Neural cell (in vitro differentiated cells): ENCODE measurements at regions not wholly inside any gene's neighbourhood (a gene's known extent, or its start where the extent isn't known, plus 50 kb on each side); places are given as distances from the start of the nearest gene placed in this dataset.

ENCODE experiments used
- H2AFZ ChIP-seq: fragments of 200-600, 300-800 bp; sonication (generic), shearing (Covaris generic); 2 replicates; pipeline ENCODE4 v1.6.0; 2014; ENCODE audit warnings: low read depth, mild to moderate bottlenecking, antibody characterized with exemption, low read length, moderate library complexity
- H3F3A ChIP-seq: fragments of 200-600 bp; shearing (Covaris generic); 2 replicates; pipeline ENCODE4 v1.6.1; 2016; ENCODE audit warnings: mild to moderate bottlenecking, moderate library complexity, mixed read lengths, antibody characterized with exemption, low read length; ENCODE audit not compliant: insufficient read depth, poor library complexity, severe bottlenecking
- H3K27ac ChIP-seq: fragments of 200-600, 300-800 bp; sonication (generic), shearing (Covaris generic); 2 replicates; pipeline ENCODE4 v1.5.1; 2014; ENCODE audit warnings: mild to moderate bottlenecking, low read length, moderate library complexity
- H3K27me3 ChIP-seq: fragments of 300-800, 200-600 bp; sonication (generic), shearing (Covaris generic); 2 replicates; pipeline ENCODE4 v1.6.0; 2014; ENCODE audit warnings: mild to moderate bottlenecking, low read depth, low read length, moderate library complexity; ENCODE audit not compliant: insufficient read depth
- H3K36me3 ChIP-seq: fragments of 300-800, 200-600 bp; sonication (generic), shearing (Covaris generic); 2 replicates; pipeline ENCODE4 v1.5.1; 2014; ENCODE audit warnings: mild to moderate bottlenecking, antibody characterized with exemption, low read length, moderate library complexity; ENCODE audit not compliant: insufficient read depth
- H3K4me2 ChIP-seq: fragments of 300-800, 200-600 bp; sonication (generic), shearing (Covaris generic); 2 replicates; pipeline ENCODE4 v1.6.0; 2014; ENCODE audit warnings: mild to moderate bottlenecking, low read length
- H3K4me3 ChIP-seq: fragments of 300-800, 200-600 bp; sonication (generic), shearing (Covaris generic); 2 replicates; pipeline ENCODE4 v1.5.1; 2014; ENCODE audit warnings: mild to moderate bottlenecking, low read length, moderate library complexity
- H3K79me2 ChIP-seq: fragments of 200-600 bp; shearing (Covaris generic); replicated peaks from 2 replicates; pipeline ENCODE4 v1.6.0; 2014; ENCODE audit warnings: mild to moderate bottlenecking, low read length, moderate library complexity; ENCODE audit not compliant: insufficient read depth
- H3K9ac ChIP-seq: fragments of 300-800, 200-600 bp; sonication (generic), shearing (Covaris generic); 2 replicates; pipeline ENCODE4 v1.6.1; 2016; ENCODE audit warnings: mild to moderate bottlenecking, low read length, mixed read lengths
- H3K9me2 ChIP-seq: fragments of 200-600 bp; shearing (Covaris generic); 2 replicates; pipeline ENCODE4 v1.6.1; 2016; ENCODE audit warnings: mild to moderate bottlenecking, low read length, mixed read lengths; ENCODE audit not compliant: insufficient read depth
- H3K9me3 ChIP-seq: fragments of 200-600, 300-800 bp; sonication (generic), shearing (Covaris generic); 2 replicates; pipeline ENCODE4 v1.6.1; 2016; ENCODE audit warnings: mild to moderate bottlenecking, mixed run types, low read length, moderate library complexity, mixed read lengths
- H4K20me1 ChIP-seq: fragments of 200-600 bp; shearing (Covaris generic); 2 replicates; pipeline ENCODE4 v1.6.1; 2016; ENCODE audit warnings: mild to moderate bottlenecking, mixed run types; ENCODE audit not compliant: insufficient read depth
- CTCF ChIP-seq: fragments of 450-650 bp; IDR thresholded peaks from 2 replicates; pipeline ENCODE4 v1.5.1; 2014; ENCODE audit warnings: antibody characterized with exemption, mild to moderate bottlenecking, moderate library complexity; ENCODE audit not compliant: poor library complexity, severe bottlenecking
- EP300 ChIP-seq: fragments of 450-650 bp; conservative IDR thresholded peaks from 2 replicates; pipeline ENCODE4 v1.6.1; 2014; ENCODE audit warnings: antibody characterized with exemption, mild to moderate bottlenecking, moderate library complexity; ENCODE audit not compliant: poor library complexity, severe bottlenecking
- EZH2 ChIP-seq: fragments of 200-600, 300-800 bp; shearing (Covaris generic), sonication (generic); IDR thresholded peaks from 2 replicates; pipeline ENCODE4 v1.6.1; 2014; ENCODE audit warnings: antibody characterized with exemption, low read length, borderline replicate concordance, mild to moderate bottlenecking; ENCODE audit not compliant: insufficient read depth, poor library complexity, severe bottlenecking
- MXI1 ChIP-seq: fragments of 450-650 bp; conservative IDR thresholded peaks from 2 replicates; pipeline ENCODE4 v1.6.1; 2014; ENCODE audit warnings: antibody characterized with exemption, mild to moderate bottlenecking; ENCODE audit not compliant: poor library complexity, severe bottlenecking
- POLR2AphosphoS5 ChIP-seq: IDR thresholded peaks from 2 replicates; pipeline ENCODE4 v1.6.1; 2012
- RAD21 ChIP-seq: fragments of 450-650 bp; conservative IDR thresholded peaks from 2 replicates; pipeline ENCODE4 v1.6.1; 2014; ENCODE audit warnings: antibody characterized with exemption, mild to moderate bottlenecking, moderate library complexity
- REST ChIP-seq: IDR thresholded peaks from 2 replicates; pipeline ENCODE4 v1.6.1; 2012; ENCODE audit warnings: borderline replicate concordance
- SMC3 ChIP-seq: fragments of 450-650 bp; conservative IDR thresholded peaks from 2 replicates; pipeline ENCODE4 v1.6.1; 2014; ENCODE audit warnings: antibody characterized with exemption, mild to moderate bottlenecking, moderate library complexity; ENCODE audit not compliant: poor library complexity
- TAF1 ChIP-seq: IDR thresholded peaks from 2 replicates; pipeline ENCODE4 v1.6.1; 2012; ENCODE audit warnings: low read depth

GRCh38 chr4:18454349-18454748, 432.8 kb upstream of the LCORL start:
- no peak overlapping the region for H3K4me2 ChIP-seq
- no peaks in the 10 kb centered on the region for H3K36me3 ChIP-seq
- TF ChIP-seq MXI1 (no peak), RAD21 (no peak), REST (no peak), EZH2 (no peak), SMC3 (no peak), TAF1 (no peak), EP300 (no peak), CTCF (no peak), POLR2AphosphoS5 (no peak)
- H3K4me3 ChIP-seq, result no peak overlapping the region
- no peaks in the 10 kb centered on the region for H3F3A ChIP-seq
- H3K27me3 ChIP-seq, result no peaks in the 10 kb centered on the region
- H3K9me2 ChIP-seq, result no peaks in the 10 kb centered on the region
- H3K79me2 ChIP-seq, result no peaks in the 10 kb centered on the region
- H4K20me1 ChIP-seq, result no peaks in the 10 kb centered on the region
- H3K9me3 ChIP-seq, result no peaks in the 10 kb centered on the region
- no peak overlapping the region for H3K27ac ChIP-seq
- no peak overlapping the region for H2AFZ ChIP-seq
- no peak overlapping the region for H3K9ac ChIP-seq

- no peak overlapping the region for H3K27ac ChIP-seq
- no peaks in the 10 kb centered on the region for H3K9me2 ChIP-seq
- H3K9ac ChIP-seq, result no peak overlapping the region
- no peaks in the 10 kb centered on the region for H3K36me3 ChIP-seq
- no peaks in the 10 kb centered on the region for H3K9me3 ChIP-seq
- no peaks in the 10 kb centered on the region for H3K27me3 ChIP-seq
- no peak overlapping the region for H3K4me2 ChIP-seq
- H3F3A ChIP-seq, result no peaks in the 10 kb centered on the region
- no peak overlapping the region for H3K4me3 ChIP-seq
- H2AFZ ChIP-seq, result no peak overlapping the region
- no peaks in the 10 kb centered on the region for H4K20me1 ChIP-seq
- TF ChIP-seq MXI1, result no peak
- TF ChIP-seq REST, result no peak
- TF ChIP-seq CTCF, result no peak
- TF ChIP-seq EP300, result no peak
- no peak for TF ChIP-seq TAF1
- no peak for TF ChIP-seq SMC3
- TF ChIP-seq POLR2AphosphoS5, result no peak
- TF ChIP-seq EZH2, result no peak
- TF ChIP-seq RAD21, result no peak
- H3K79me2 ChIP-seq, result no peaks in the 10 kb centered on the region
These were observed 423.6 kb upstream of the LCORL start for GRCh38 chr4:18445110-18445509.
